SKM-1 treated with dmso at 0.1 percent for 144 hours (cell line): ENCODE measurements at regions not wholly inside any gene's neighbourhood (a gene's known extent, or its start where the extent isn't known, plus 50 kb on each side); places are given as distances from the start of the nearest gene placed in this dataset.
"Not testable (repeated sequence)": the region's sequence is repeated elsewhere in the genome, so short reads cannot be mapped to it uniquely, and the experiment has no call there.

Experiments
- DNase-seq: peaks from one replicate; lab custom pipeline; 2025; ENCODE audit not compliant: unreplicated experiment; lab: John Stamatoyannopoulos, UW

DNA sequence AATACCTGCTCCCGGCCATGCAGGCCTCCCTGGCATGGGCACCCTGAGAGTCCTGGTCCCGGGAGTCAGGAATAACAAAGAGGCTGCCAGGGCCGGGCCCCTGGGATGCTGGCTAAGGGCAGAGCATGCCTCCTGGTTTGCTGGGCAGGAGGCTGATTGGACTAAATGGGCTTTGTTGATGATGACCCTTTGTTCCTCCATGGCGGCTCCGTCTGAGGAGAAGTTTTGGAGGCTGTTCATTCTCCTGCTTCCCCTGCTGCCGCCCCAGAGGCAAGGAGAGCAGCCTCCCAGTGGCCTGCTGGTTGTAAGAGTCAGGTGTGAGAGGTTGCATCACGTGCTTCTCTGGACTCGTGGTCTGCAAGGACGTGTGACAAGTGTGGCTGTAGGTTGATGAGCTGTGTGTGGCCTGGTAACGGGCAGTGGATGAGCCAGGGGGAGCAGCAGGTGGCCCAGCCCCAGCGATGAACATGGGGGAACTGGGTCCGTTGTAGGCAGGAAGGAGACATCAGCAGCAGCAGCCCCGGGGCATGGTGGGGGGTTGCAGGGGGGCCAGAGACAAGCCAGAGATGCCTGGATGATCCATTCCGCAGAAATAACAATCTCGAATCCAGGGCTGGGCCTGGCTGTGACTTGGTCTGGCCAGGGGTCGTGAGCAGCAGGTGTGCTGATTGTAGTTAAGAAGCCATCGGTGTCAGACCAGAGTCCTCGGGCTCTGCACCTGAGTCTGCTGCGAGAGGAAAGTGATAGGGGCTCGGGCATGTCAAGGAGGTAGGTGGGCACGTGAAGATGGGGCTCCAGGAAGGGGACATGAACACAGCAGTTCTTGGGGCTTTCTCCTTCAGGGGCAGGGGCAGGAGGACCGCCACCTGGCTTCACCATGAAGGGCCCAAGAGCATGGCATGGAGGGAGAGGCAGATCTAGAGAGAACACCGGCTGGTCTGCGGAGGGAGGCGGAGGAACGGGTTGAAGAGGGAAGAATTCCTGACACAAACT is 101.4 kb downstream of the TNFRSF13B start:
- DNase-seq: no peak

DNA sequence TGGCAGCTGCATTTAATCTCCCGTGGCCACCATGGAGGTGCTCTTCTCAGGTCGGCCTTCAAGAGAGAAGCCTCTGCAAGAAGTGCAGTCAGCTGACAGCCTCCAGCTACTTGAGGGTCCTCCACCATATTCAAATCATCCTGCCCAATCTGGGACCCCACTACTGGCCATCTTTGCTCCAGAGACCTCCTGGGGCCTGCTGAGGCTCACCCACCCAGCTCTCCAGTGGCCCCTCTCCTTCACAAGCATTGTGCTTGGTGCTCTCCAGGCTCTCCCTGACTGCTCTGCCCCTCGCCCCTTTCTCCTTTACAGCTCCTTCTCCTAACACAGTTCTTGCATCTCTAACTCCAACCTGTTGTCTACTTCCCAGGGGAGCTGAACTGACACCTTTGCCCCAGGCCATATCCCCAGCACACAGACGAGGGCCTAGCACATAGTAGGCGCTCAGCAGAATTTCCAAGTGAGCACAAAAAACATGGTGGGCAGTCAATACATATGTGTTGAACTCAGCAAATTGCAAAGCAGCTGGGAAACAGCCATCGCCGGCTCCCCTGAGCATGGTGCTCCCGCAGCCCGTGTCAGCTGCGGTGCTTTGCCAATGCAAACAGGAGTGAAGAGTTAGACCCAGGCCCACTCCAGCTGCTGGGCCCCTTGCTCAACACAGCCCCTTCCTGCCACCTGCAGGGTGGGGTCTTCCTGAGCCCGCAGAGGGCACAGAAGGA is 102.2 kb downstream of the TNFRSF13B start:
- DNase-seq: not testable (repeated sequence)

DNA sequence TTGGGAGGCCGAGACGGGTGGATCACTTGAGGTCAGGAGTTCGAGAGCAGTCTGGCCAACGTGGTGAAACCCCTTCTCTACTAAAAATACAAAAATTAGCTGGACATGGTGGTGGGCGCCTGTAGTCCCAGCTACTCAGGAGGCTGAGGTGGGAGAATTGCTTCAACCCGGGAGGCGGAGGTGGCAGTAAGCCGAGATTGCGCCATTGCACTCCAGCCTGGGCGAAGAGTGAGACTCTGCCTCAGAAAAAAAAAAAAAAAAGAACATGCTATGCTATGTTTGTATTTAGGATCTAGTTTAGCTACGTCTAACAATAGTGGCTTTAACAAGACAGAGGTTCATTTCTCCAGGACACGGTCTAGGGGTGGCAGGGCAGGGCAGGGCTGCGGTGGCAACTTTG is 103.3 kb downstream of the TNFRSF13B start:
- not testable (repeated sequence) for DNase-seq

- DNase-seq: not testable (repeated sequence)
Measured at GRCh38 chr17:16867545-16867944, 104.4 kb downstream of the TNFRSF13B start.

GRCh38 chr17:16866841-16867240 is 105.1 kb downstream of the TNFRSF13B start:
- not testable (repeated sequence) for DNase-seq

DNA sequence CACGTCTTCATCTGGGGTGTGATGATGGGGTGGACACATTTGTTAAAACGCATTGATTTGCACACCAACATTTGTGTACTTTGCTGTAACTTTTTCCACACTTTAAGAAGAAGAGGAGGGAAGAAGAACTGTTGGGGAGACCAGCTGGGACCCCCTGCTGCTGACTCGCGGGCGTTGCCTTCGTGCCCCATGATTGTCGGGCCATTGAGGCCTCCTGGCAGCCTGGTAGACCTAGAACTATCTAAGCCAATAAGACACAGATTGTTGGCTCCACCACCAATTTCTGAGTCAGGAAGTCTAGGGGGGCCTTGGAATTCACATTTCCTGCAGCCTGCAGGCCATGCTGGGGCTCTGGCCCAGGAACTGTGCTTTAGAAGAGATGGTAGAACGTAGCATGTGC is 105.5 kb downstream of the TNFRSF13B start:
- DNase-seq: no peak

GRCh38 chr17:16865704-16866103 is 106.2 kb downstream of the TNFRSF13B start:
- DNase-seq: not testable (repeated sequence)

DNA sequence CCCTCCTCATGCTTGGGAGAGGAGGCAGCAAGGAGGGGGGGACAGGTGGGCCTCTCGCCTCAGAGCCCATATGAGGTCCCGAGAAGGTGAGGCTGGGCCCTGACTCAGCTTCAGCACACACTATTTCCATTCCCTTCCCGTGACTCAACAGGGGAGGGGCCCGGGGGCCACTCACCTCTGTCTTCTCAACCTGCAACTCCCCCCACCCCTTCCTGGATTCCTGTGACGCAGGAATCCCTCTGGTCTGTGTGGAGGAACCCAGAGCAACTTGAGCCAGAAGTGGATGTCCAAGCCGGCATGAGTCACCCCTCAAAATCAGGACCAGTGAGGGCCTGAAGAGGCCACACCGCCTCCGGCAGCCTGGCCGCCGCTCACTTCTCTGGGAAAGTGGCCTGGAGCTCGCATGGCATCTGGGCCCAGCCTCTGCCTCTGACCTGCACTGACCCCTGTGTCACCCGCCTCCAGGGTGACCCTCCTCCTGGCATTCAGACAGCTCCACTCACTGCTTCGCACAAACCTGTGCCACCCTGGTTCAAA is 106.8 kb downstream of the TNFRSF13B start:
- not testable (repeated sequence) for DNase-seq

- not testable (repeated sequence) for DNase-seq
Measured at GRCh38 chr17:16864462-16865076, 107.3 kb downstream of the TNFRSF13B start.

GRCh38 chr17:16861152-16861551 is 110.8 kb downstream of the TNFRSF13B start:
- not testable (repeated sequence) for DNase-seq

GRCh38 chr17:16860467-16860866 is 111.5 kb downstream of the TNFRSF13B start:
- DNase-seq: not testable (repeated sequence)

- DNase-seq: not testable (repeated sequence)
Measured at GRCh38 chr17:16859515-16859914, 112.4 kb downstream of the TNFRSF13B start.

DNA sequence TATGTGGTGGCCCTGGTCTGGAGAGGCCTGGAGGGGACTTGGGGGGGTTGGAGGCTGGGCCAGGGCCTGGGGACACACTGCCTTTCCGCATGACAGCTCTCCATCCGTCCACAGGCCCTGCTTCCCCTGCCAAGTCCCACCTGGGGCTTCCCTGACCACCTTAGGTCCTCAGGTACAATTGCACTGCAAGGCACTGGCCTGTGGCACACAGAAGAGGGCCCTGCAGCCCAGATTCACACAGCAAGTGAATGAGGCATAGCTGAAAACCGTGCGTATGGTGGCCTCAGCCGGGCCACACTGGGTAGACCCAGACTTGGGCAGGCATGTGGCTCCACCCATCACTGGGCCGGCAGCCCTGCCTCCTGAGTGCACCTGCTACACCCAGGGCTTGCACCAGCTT is 114.2 kb downstream of the TNFRSF13B start:
- not testable (repeated sequence) for DNase-seq

DNA sequence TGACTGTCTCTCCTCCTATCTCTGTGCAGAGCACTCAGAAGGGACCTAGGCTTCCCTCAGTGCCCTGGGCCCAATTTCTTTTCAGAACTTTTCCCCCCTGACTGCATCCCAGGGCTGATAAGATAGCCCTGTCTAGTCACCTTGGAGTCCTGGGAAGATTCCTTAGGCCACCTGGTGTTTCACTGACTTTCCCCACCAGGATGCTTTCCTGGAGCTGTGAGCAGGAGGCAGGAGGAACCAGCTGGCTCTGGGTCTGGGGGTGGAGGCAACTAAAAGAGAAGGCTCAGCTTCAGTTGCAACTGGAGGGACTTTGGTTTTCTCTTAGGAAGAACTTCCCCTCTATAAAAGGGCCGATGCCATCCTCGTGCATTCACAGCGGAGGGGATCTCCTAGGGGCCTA is 115.1 kb downstream of the TNFRSF13B start:
- not testable (repeated sequence) for DNase-seq

DNA sequence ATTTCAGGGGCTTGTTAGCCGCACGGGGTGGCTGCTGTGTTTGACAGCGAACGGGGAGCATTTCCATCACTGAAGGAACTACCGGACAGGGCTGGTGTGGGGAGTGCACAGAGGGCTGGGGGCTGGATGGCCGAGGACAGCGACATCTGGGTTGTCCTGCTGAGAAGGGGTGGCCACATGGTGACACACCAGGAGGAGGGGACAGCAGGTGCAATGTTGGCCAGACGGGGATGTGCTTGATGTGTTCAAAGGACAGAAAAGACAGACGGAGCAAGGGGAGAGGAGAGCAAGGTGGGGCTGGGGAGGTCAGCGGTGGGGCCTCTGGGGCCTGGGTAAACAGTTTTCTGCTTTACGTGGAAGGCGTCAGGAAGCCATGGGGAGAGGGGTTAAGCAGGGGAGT is 115.7 kb downstream of the TNFRSF13B start:
- not testable (repeated sequence) for DNase-seq

GRCh38 chr17:16854636-16855035 is 117.3 kb downstream of the TNFRSF13B start:
- not testable (repeated sequence) for DNase-seq

DNA sequence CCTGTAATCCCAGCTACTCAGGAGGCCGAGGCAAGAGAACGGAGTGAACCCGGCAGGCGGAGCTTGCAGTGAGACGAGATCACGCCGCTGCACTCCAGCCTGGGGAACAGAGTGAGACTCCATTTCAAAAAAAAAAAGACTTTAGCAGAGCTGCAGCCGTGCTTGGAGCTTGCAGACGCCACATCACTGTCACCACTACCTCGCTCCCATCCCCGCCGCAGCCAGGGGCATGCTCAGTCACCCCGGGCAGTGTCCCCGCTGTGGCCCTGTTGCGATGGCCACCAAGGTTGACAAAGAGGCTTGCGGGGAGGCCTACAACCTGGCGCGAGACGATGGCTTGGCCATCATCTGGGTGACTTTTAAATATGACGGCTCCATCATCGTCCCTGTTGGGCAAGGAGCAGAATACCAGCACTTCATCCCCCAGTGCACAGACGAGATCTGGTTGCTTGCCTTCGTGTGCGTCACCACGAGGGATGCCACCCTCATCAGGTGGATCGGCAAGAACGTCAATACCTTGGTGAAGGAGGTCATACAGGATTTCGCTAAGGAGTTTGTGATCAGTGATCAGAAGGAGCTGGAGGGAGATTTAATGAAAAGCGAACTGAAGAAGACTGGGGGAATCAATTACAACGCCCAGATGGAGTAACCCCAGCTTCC is 118.1 kb downstream of the TNFRSF13B start:
- DNase-seq: no peak

GRCh38 chr17:16849861-16850260 is 122.1 kb downstream of the TNFRSF13B start:
- not testable (repeated sequence) for DNase-seq

GRCh38 chr17:16848997-16849396 is 122.9 kb downstream of the TNFRSF13B start:
- not testable (repeated sequence) for DNase-seq

DNA sequence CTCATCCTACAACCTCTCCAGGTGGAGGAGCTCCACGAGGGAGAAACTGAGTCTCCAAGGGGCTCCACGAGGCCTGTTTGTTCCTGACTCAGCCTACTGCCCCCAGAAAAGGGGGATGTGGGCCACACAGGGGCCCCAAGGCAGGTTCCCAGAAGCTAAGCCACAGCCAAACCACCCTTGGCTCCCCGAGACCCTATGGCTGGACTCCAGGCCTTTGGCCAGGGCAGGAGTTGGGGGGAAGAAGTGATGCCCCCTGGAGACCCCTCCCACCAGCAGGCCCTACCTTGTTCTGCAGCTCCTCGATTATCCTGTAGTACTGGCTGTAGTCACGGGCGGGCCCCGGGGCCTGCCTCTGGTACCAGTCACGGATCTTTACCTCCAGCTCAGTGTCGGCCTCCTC is 126.8 kb downstream of the TNFRSF13B start:
- not testable (repeated sequence) for DNase-seq
